Coronary artery (tissue), 2 donors: ENCODE measurements at regions not wholly inside any gene's neighbourhood (a gene's known extent, or its start where the extent isn't known, plus 50 kb on each side); places are given as distances from the start of the nearest gene placed in this dataset.

Experiments used
- DNase-seq: peaks from one replicate; pipeline ENCODE4 v3.0.0-alpha.2; 2017; ENCODE audit warnings: low spot score
- H3K27ac ChIP-seq, 2 donors: fragments of 200-600 bp; sonication (generic); one replicate each; pipeline ENCODE4 v1.5.1; 2016 to 2019
- H3K4me3 ChIP-seq: fragments of 200-600 bp; sonication (generic); 2 replicates; pipeline ENCODE4 v1.5.1; 2016; ENCODE audit warnings: mild to moderate bottlenecking, moderate library complexity
- TF ChIP-seq, protein P1 (sequence below): fragments of 200-600 bp; sonication (generic); IDR thresholded peaks from one replicate; pipeline ENCODE4 v1.5.1; 2019; ENCODE audit warnings: antibody characterized with exemption

DNA sequence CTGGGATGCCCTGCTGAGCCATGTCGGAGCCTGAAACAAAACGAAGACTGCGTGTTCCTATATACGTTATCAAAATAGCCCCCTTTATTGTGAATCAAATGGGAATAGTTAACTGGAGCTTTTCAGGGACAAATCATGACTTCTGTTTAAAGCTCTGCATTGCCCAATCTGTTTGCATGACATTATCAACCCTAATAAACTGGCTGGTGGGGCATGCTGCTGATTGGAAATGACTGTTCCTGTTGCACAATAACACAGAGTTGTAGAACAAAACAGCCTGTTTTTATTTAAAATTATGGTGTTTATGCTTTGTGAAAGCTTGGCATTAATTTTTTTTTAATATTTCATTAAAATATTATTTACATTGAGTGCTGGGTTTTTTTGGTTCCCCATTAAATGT, 215.5 kb downstream of the TMEM167A start:
- Histone ChIP-seq H3K27ac (no peak overlapping the region), H3K4me3 (no peak overlapping the region)
- TF ChIP-seq, protein P1, sequence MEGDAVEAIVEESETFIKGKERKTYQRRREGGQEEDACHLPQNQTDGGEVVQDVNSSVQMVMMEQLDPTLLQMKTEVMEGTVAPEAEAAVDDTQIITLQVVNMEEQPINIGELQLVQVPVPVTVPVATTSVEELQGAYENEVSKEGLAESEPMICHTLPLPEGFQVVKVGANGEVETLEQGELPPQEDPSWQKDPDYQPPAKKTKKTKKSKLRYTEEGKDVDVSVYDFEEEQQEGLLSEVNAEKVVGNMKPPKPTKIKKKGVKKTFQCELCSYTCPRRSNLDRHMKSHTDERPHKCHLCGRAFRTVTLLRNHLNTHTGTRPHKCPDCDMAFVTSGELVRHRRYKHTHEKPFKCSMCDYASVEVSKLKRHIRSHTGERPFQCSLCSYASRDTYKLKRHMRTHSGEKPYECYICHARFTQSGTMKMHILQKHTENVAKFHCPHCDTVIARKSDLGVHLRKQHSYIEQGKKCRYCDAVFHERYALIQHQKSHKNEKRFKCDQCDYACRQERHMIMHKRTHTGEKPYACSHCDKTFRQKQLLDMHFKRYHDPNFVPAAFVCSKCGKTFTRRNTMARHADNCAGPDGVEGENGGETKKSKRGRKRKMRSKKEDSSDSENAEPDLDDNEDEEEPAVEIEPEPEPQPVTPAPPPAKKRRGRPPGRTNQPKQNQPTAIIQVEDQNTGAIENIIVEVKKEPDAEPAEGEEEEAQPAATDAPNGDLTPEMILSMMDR: no peak
- DNase-seq: no peak

DNA sequence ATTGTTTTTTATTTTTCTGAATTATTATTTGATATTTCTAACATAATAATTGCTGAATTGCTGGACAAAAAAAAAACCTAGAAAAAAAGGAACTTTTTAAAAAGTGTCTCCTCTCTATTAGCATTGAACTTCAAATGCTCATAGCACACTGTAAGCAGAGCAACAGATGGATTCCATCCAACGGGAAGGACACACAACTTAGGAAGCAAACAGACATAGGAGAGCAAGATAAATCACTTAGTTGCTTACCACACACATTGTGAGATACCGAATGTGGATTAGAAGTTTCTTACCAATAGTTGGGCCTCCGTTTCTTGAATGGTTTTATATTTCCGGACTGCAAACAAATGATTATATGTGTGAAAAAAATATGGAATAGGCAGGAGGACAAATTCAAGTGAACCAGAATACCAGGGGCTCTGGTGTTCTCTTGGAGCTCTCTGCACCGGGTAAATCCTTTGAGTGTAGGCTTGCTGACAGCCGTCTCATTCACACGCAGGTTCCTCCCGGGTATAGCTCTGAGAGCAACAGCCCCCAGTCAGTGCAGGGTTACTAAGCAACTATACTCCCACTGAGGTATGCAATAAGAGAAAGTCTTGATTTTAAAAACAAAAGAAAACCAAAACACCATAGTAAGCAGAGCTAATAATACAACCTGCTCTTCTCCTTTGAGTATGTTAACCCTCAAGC, 217.6 kb downstream of the TMEM167A start:
- no peak overlapping the region for H3K27ac ChIP-seq
- TF ChIP-seq, protein P1: no peak
- DNase-seq: no peak
- no peak overlapping the region for H3K4me3 ChIP-seq

DNA sequence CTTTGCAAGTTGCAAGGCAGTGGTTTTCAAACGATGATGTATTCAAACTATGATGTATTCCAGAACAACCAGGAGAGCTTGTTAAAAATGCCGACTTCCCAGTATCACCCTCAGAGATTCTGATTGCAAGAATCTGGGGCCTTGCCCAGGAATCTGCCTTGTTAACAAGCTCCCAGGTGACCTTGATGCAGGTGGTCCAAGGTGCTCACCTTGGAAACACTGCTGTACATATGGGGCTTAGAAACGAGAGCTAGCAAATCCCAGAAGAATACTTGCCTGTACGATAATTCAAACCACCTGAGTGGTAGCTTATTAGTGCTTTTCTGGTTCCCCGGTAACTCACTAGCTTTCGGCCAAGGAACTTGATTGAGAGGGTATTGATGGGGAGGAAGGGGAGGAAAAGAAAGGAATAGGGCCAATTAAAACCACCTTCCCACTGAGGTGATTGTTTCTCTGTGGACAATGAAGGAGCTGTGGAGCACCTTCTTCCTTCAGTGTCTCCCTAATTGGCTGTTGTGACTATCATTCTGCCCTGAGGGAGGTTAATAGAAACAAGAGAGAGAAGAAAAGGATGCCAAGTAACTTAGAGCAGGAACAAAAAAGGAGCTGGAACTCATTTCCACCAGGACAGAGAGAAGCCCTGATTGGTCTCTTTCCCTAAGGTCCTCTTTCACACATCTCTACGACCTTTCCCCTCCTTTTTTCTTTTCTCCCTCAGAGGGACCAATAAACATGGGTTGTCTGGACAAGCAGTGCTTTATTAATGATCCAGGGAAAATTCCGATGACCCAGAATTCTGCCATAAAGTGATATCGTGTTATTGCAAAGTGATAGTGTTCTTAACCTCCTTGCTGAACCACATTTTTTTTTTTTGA, 218.8 kb downstream of the TMEM167A start:
- Histone ChIP-seq H3K4me3 (no peak overlapping the region), H3K27ac (no peak overlapping the region)
- TF ChIP-seq, protein P1: no peak
- no peak for DNase-seq

DNA sequence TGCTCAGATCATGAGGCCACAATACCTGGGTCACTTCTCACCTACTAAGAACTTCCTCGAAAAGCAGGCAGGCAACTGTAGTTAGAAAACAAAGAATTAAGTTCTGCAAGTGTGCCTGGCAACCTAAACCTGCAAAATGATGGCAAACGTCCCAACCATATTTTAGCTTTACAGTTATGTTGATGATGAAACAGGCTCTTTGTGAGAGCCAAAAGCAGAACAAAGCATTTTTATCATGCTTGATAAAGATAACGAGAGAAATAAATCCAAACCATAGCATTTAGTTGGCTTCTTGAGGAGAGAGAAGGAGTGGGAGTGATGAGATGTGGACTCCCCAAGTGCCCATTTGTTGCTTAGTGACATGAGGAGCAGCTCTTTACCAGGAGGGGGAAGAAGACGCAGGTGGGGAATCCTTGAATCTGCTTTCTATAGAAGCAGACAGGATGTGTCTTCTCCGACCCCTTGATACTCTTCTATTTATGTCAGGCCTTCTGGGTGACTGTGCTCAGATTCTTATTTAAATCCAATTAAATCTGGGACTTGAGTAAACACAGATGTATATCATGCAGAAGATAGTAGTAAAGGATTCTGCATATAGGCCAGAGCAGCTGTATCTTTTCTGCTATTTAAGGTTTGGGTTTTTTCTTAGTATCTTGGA, 221.2 kb downstream of the TMEM167A start:
- Histone ChIP-seq H3K4me3 (no peak overlapping the region), H3K27ac (no peak overlapping the region)
- TF ChIP-seq, protein P1: no peak
- no peak for DNase-seq

DNA sequence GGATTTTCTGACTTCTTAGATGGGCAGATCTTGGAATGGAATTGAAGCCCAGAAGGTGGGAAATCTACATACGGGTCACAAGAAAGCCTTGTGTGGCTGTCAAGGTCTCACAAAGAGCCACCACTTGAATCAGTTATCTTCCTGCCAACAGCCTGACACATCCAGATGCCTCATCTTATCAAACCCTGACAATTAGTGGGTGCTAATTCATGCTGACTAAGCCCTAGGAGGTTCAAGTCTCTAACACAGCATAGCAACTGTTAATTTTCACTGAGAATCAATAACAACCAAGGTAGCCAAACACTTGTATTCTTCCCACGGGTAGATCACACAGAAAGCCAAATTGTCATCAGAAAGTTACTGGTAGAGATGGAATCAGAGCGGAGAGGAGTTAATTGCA, 222.2 kb downstream of the TMEM167A start:
- TF ChIP-seq, protein P1: no peak
- Histone ChIP-seq H3K4me3 (no peak overlapping the region), H3K27ac (no peak overlapping the region)
- no peak for DNase-seq

DNA sequence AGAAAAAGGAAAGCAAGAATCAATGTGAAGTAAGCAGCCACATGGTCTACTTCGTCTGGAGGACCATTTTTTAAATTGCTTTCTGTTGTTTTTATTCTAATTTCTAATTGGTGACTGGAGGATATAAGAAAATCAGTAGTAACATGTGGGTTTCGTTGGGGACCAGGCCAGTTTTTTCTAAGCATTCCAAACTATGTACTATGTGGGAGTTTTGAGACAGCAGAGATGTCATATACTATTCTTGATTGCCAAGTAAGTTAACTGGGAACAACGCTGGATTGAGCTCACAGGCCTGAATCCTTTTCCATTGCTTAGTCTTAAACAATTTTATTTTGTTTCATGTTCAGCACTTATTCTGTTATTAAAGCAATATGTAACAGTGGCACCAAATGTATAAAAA, 225.7 kb downstream of the TMEM167A start:
- Histone ChIP-seq H3K27ac (no peak overlapping the region), H3K4me3 (no peak overlapping the region)
- TF ChIP-seq, protein P1: no peak
- no peak for DNase-seq
